HL-60 (cell line): ENCODE measurements at regions not wholly inside any gene's neighbourhood (a gene's known extent, or its start where the extent isn't known, plus 50 kb on each side); places are given as distances from the start of the nearest gene placed in this dataset.

Source experiments
- GABPA ChIP-seq: IDR thresholded peaks from 2 replicates; pipeline ENCODE4 v1.6.1; 2012; ENCODE audit warnings: low read depth
- POLR2AphosphoS5 ChIP-seq: IDR thresholded peaks from 2 replicates; pipeline ENCODE4 v1.6.1; 2012; ENCODE audit warnings: low read depth
- TF ChIP-seq, protein P1 (sequence below): IDR thresholded peaks from one replicate; pipeline ENCODE4 v1.5.1; 2011; ENCODE audit warnings: low read length, control low read depth, inconsistent platforms; ENCODE audit not compliant: insufficient read depth
- TF ChIP-seq, protein P2 (sequence below): IDR thresholded peaks from 2 replicates; pipeline ENCODE4 v1.6.1; 2012; ENCODE audit warnings: low read depth; ENCODE audit not compliant: insufficient replicate concordance

DNA sequence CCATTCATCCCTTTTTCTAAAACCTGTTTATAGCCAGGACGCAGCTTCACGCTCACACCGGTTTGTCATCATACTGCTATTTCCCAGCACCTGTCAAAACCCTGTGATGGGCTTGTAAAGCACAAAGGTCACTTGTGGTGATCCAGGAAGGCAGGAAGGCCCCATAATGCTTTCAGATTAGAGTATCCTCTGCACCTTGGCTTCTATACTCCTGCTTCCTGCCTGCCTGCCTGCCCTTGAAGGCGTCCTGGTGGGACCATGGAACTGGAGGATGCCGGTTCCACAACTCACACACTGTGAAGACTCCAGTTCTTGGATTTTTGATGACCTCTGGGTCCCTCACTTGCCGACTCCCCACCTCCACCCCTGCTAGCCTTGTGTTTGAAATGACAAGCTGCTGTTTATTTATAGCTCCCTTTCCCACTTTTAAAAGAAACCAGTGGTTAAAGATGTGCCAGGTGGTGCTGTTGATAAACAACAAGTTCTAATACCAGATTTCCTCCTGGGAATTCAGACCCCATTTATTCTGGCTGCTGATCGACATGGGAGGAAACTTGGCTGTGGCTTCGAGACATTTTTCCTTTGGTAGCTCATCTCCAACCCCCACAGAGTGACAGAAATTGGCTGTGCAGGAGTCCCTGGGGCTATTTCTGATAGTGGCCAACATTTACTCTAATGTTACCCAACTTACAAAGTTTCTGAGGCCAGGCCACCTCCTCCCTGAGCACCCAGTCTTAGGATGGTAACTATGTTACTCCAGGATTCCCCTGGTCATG, 211.5 kb downstream of the KDR start:
- TF ChIP-seq, protein P1, sequence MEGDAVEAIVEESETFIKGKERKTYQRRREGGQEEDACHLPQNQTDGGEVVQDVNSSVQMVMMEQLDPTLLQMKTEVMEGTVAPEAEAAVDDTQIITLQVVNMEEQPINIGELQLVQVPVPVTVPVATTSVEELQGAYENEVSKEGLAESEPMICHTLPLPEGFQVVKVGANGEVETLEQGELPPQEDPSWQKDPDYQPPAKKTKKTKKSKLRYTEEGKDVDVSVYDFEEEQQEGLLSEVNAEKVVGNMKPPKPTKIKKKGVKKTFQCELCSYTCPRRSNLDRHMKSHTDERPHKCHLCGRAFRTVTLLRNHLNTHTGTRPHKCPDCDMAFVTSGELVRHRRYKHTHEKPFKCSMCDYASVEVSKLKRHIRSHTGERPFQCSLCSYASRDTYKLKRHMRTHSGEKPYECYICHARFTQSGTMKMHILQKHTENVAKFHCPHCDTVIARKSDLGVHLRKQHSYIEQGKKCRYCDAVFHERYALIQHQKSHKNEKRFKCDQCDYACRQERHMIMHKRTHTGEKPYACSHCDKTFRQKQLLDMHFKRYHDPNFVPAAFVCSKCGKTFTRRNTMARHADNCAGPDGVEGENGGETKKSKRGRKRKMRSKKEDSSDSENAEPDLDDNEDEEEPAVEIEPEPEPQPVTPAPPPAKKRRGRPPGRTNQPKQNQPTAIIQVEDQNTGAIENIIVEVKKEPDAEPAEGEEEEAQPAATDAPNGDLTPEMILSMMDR: no peak
- no peak for TF ChIP-seq GABPA
- TF ChIP-seq, protein P2, sequence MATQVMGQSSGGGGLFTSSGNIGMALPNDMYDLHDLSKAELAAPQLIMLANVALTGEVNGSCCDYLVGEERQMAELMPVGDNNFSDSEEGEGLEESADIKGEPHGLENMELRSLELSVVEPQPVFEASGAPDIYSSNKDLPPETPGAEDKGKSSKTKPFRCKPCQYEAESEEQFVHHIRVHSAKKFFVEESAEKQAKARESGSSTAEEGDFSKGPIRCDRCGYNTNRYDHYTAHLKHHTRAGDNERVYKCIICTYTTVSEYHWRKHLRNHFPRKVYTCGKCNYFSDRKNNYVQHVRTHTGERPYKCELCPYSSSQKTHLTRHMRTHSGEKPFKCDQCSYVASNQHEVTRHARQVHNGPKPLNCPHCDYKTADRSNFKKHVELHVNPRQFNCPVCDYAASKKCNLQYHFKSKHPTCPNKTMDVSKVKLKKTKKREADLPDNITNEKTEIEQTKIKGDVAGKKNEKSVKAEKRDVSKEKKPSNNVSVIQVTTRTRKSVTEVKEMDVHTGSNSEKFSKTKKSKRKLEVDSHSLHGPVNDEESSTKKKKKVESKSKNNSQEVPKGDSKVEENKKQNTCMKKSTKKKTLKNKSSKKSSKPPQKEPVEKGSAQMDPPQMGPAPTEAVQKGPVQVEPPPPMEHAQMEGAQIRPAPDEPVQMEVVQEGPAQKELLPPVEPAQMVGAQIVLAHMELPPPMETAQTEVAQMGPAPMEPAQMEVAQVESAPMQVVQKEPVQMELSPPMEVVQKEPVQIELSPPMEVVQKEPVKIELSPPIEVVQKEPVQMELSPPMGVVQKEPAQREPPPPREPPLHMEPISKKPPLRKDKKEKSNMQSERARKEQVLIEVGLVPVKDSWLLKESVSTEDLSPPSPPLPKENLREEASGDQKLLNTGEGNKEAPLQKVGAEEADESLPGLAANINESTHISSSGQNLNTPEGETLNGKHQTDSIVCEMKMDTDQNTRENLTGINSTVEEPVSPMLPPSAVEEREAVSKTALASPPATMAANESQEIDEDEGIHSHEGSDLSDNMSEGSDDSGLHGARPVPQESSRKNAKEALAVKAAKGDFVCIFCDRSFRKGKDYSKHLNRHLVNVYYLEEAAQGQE: no peak
- no peak for TF ChIP-seq POLR2AphosphoS5
